ENCODE measurements at regions not wholly inside any gene's neighbourhood (a gene's known extent, or its start where the extent isn't known, plus 50 kb on each side); places are given as distances from the start of the nearest gene placed in this dataset.

DNA sequence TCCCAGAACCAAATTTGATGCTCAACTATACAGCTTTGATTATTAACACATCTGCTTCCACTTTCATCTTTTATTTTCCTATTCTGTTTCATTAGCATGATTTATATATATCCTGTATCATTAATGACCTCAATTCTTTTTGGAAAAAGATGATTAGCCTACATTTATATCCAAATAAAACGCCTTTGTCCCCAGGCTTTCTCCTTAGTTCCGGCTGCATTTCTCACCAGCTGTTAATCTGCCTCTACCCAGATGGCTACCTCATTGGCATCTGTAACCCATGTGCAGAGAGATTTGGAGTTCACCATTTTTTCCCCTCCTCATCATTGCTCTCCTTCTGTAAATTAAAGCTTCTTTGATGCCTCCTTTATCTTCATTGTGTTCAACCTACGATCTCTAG is 336.8 kb upstream of the RGS6 start:
- Histone ChIP-seq H3K27ac (ENCODE audit: low read depth in 1 of 2, low read length in 1 of 2) (no peak overlapping the region), H3K4me3 (no peak overlapping the region), H3K27me3 (ENCODE audit: control insufficient read depth in 3 of 3, insufficient read depth in 3 of 3, low read length in 2 of 3) (no peaks in the 10 kb centered on the region), H3K4me1 (ENCODE audit: control insufficient read depth in 5 of 5, insufficient read depth in 5 of 5, low read length in 5 of 5) (peaks cover 0 to 18% (median 5%) of the 10 kb centered on the region in 5 donors), H3K9ac (ENCODE audit: insufficient read depth in 1 of 2, low read length in 2 of 2) (no peak overlapping the region), H3K9me3 (ENCODE audit: control insufficient read depth in 4 of 4, insufficient read depth in 3 of 4, low read length in 3 of 4) (peaks cover 0 to 2% (median 0%) of the 10 kb centered on the region in 4 donors), H3K36me3 (ENCODE audit: control insufficient read depth in 4 of 4, insufficient read depth in 4 of 4, low read length in 4 of 4) (peaks cover 0 to 6% (median under 1%) of the 10 kb centered on the region in 4 donors)
- ATAC-seq (ENCODE audit: insufficient read depth, low FRiP score) (no peak), DNase-seq (no peak)
- 89 to 96% methylated on average over 3 of the region's 3 CpGs for WGBS, 2 donors
- TF ChIP-seq, protein P1, sequence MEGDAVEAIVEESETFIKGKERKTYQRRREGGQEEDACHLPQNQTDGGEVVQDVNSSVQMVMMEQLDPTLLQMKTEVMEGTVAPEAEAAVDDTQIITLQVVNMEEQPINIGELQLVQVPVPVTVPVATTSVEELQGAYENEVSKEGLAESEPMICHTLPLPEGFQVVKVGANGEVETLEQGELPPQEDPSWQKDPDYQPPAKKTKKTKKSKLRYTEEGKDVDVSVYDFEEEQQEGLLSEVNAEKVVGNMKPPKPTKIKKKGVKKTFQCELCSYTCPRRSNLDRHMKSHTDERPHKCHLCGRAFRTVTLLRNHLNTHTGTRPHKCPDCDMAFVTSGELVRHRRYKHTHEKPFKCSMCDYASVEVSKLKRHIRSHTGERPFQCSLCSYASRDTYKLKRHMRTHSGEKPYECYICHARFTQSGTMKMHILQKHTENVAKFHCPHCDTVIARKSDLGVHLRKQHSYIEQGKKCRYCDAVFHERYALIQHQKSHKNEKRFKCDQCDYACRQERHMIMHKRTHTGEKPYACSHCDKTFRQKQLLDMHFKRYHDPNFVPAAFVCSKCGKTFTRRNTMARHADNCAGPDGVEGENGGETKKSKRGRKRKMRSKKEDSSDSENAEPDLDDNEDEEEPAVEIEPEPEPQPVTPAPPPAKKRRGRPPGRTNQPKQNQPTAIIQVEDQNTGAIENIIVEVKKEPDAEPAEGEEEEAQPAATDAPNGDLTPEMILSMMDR (IDR thresholded peaks at IDR 0.05; ENCODE audit: control extremely low read depth, extremely low read depth), result no peak

GRCh38 chr14:71597287-71597920 is 334.8 kb upstream of the RGS6 start:
- Histone ChIP-seq H3K27ac (ENCODE audit: low read depth in 1 of 2, low read length in 1 of 2) (no peak overlapping the region), H3K36me3 (ENCODE audit: control insufficient read depth in 4 of 4, insufficient read depth in 4 of 4, low read length in 4 of 4) (peaks cover 0 to 6% (median under 1%) of the 10 kb centered on the region in 4 donors), H3K4me1 (ENCODE audit: control insufficient read depth in 5 of 5, insufficient read depth in 5 of 5, low read length in 5 of 5) (peaks cover 0 to 12% (median 5%) of the 10 kb centered on the region in 5 donors), H3K9me3 (ENCODE audit: control insufficient read depth in 4 of 4, insufficient read depth in 3 of 4, low read length in 3 of 4) (peaks cover 0 to 2% (median 0%) of the 10 kb centered on the region in 4 donors), H3K9ac (ENCODE audit: insufficient read depth in 1 of 2, low read length in 2 of 2) (no peak overlapping the region), H3K27me3 (ENCODE audit: control insufficient read depth in 3 of 3, insufficient read depth in 3 of 3, low read length in 2 of 3) (no peaks in the 10 kb centered on the region), H3K4me3 (no peak overlapping the region)
- WGBS, 2 donors, result 71 to 81% methylated on average over 2 of the region's 2 CpGs
- DNase-seq (no peak), ATAC-seq (ENCODE audit: insufficient read depth, low FRiP score) (no peak)
- TF ChIP-seq, protein P1 (IDR thresholded peaks at IDR 0.05; ENCODE audit: control extremely low read depth, extremely low read depth), result no peak

DNA sequence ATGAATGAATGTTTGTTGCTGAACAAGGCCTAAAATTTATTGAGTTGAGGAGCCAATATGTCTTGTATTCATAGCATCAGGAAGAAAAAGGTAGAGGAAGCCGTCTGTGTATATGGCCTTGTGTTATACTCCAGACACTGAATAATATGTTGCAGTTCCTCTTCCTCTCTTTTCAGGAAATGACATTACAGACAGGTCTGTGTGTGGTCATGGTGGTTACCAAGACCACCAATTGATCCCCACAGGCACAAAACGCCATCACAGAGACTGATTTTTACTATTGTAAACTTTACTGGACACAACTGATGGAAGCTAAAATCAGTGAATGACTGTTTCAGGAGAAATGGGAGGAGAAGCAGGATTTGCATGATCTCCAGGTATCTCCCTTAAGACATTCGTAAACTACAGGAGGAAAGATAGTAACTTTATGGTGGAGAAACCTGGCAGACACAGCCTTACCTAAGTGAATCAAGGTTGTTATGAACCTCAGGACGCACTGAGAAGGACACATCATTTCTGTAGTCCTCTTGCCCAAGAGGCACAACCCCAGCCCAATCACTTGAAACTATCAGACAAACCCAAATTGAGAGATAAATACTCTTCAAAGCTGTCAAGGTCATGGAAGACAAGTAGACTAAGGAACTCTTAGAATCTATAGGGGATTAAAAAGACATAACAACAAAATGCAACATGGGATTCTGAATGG is 334.1 kb upstream of the RGS6 start:
- Histone ChIP-seq H3K9ac (ENCODE audit: insufficient read depth in 1 of 2, low read length in 2 of 2) (no peak overlapping the region), H3K36me3 (ENCODE audit: control insufficient read depth in 4 of 4, insufficient read depth in 4 of 4, low read length in 4 of 4) (peaks cover 0 to 6% (median under 1%) of the 10 kb centered on the region in 4 donors), H3K27ac (ENCODE audit: low read depth in 1 of 2, low read length in 1 of 2) (no peak overlapping the region), H3K27me3 (ENCODE audit: control insufficient read depth in 3 of 3, insufficient read depth in 3 of 3, low read length in 2 of 3) (no peaks in the 10 kb centered on the region), H3K9me3 (ENCODE audit: control insufficient read depth in 4 of 4, insufficient read depth in 3 of 4, low read length in 3 of 4) (peaks cover 0 to 2% (median 0%) of the 10 kb centered on the region in 4 donors), H3K4me1 (ENCODE audit: control insufficient read depth in 5 of 5, insufficient read depth in 5 of 5, low read length in 5 of 5) (peaks cover 0 to 10% (median 5%) of the 10 kb centered on the region in 5 donors), H3K4me3 (no peak overlapping the region)
- ATAC-seq (ENCODE audit: insufficient read depth, low FRiP score), result no peak
- TF ChIP-seq, protein P1 (IDR thresholded peaks at IDR 0.05; ENCODE audit: control extremely low read depth, extremely low read depth), result no peak
- DNase-seq, result no peak
- 57 to 81% methylated on average over 4 of the region's 4 CpGs for WGBS, 2 donors

All from lung (tissue), 11 donors.